Activated gamma-delta T cell treated with anti-CD3 and anti-CD28 coated beads, Interleukin-2, amount 50 U/mL, for 16 hours (primary cell): ENCODE measurements at regions not wholly inside any gene's neighbourhood (a gene's known extent, or its start where the extent isn't known, plus 50 kb on each side); places are given as distances from the start of the nearest gene placed in this dataset.

Experiments
- DNase-seq: peaks from one replicate; pipeline ENCODE4 v3.0.0-alpha.2; 2020; ENCODE audit warnings: low read depth

GRCh38 chr13:99027661-99028425, 50.0 kb upstream of the DOCK9 start:
- DNase-seq = no peak

GRCh38 chr13:99028890-99029289, 51.0 kb upstream of the DOCK9 start:
- no peak for DNase-seq

GRCh38 chr13:99029576-99029975, 51.7 kb upstream of the DOCK9 start:
- no peak for DNase-seq

- DNase-seq = no peak
These were observed 52.5 kb upstream of the DOCK9 start for GRCh38 chr13:99030326-99030725.

GRCh38 chr13:99031832-99032231, 54.0 kb upstream of the DOCK9 start:
- DNase-seq = no peak

GRCh38 chr13:99033814-99034213, 56.0 kb upstream of the DOCK9 start:
- no peak for DNase-seq

GRCh38 chr13:99034333-99035085, 56.6 kb upstream of the DOCK9 start:
- DNase-seq = no peak

- no peak for DNase-seq
These were observed 57.9 kb upstream of the DOCK9 start for GRCh38 chr13:99035715-99036114.

GRCh38 chr13:99037756-99038155, 59.9 kb upstream of the DOCK9 start:
- no peak for DNase-seq

- no peak for DNase-seq
These were observed 61.9 kb upstream of the DOCK9 start for GRCh38 chr13:99039718-99040280.

GRCh38 chr13:99040536-99041131, 62.8 kb upstream of the DOCK9 start:
- DNase-seq = no peak

GRCh38 chr13:99041337-99041736, 63.5 kb upstream of the DOCK9 start:
- no peak for DNase-seq

GRCh38 chr13:99041788-99042187, 63.9 kb upstream of the DOCK9 start:
- DNase-seq = no peak

GRCh38 chr13:99042521-99043250, 64.8 kb upstream of the DOCK9 start:
- no peak for DNase-seq

GRCh38 chr13:99043831-99044231, 66.0 kb upstream of the DOCK9 start:
- DNase-seq = no peak

GRCh38 chr13:99044764-99045163, 66.9 kb upstream of the DOCK9 start:
- no peak for DNase-seq

GRCh38 chr13:99045396-99045795, 67.5 kb upstream of the DOCK9 start:
- no peak for DNase-seq

GRCh38 chr13:99046851-99047250, 69.0 kb upstream of the DOCK9 start:
- no peak for DNase-seq

- DNase-seq = no peak
These were observed 73.2 kb upstream of the DOCK9 start for GRCh38 chr13:99050983-99051488.

- DNase-seq = no peak
These were observed 74.0 kb upstream of the DOCK9 start for GRCh38 chr13:99051768-99052455.

GRCh38 chr13:99053636-99054233, 75.9 kb upstream of the DOCK9 start:
- no peak for DNase-seq
